ENCODE measurements at regions not wholly inside any gene's neighbourhood (a gene's known extent, or its start where the extent isn't known, plus 50 kb on each side); places are given as distances from the start of the nearest gene placed in this dataset.
A peak's percentile ranks its signal among the peaks of the same experiment; 100 is the strongest.

- no peaks in the 10 kb centered on the region for H3K27me3 ChIP-seq (ENCODE audit: insufficient read depth, low read length)
These were observed 120.9 kb downstream of the MANEA start for GRCh38 chr6:95698271-95698670.

GRCh38 chr6:95723638-95724037, 146.3 kb downstream of the MANEA start:
- no CpG with 5 or more reads among the region's 2 CpGs for WGBS (ENCODE audit: extremely low coverage, insufficient coverage, insufficient read length)
- DNase-seq, result no peak
- H3K27me3 ChIP-seq (ENCODE audit: insufficient read depth, low read length), result no peaks in the 10 kb centered on the region
- H3K79me2 ChIP-seq (ENCODE audit: control insufficient read depth, insufficient read depth, low read length, poor library complexity), result no peaks in the 10 kb centered on the region
- no peak overlapping the region for H3K4ac ChIP-seq (ENCODE audit: low read depth, low read length)
- H3K27ac ChIP-seq (ENCODE audit: low read depth, low read length), result no peak overlapping the region
- no peak overlapping the region for H3K4me3 ChIP-seq (ENCODE audit: low read depth, low read length)
- H3K14ac ChIP-seq (ENCODE audit: low read length), result no peak overlapping the region
- H2AK5ac ChIP-seq (ENCODE audit: low read length), result no peak overlapping the region
- H2AFZ ChIP-seq (ENCODE audit: insufficient read depth, low read length, poor library complexity), result no peak overlapping the region
- H2BK12ac ChIP-seq (ENCODE audit: low read length), result no peak overlapping the region
- H4K8ac ChIP-seq (ENCODE audit: low read depth, low read length), result no peak overlapping the region
- no peak overlapping the region for H3K4me2 ChIP-seq (ENCODE audit: low read length)
- no peaks in the 10 kb centered on the region for H3K36me3 ChIP-seq (ENCODE audit: control insufficient read depth in 1 of 2, insufficient read depth in 2 of 2, low read length in 2 of 2)
- no peak overlapping the region for H3K23ac ChIP-seq (ENCODE audit: low read length)
- H3K9me3 ChIP-seq (ENCODE audit: insufficient read depth, low read depth, low read length), result no peaks in the 10 kb centered on the region
- H3K4me1 ChIP-seq (ENCODE audit: control insufficient read depth in 1 of 2, insufficient read depth in 2 of 2, low read length in 2 of 2), result no peaks in the 10 kb centered on the region
- no peaks in the 10 kb centered on the region for H3K79me1 ChIP-seq (ENCODE audit: low read length)
- H2BK5ac ChIP-seq (ENCODE audit: low read depth, low read length, poor library complexity), result no peak overlapping the region
- no peak overlapping the region for H3K9ac ChIP-seq (ENCODE audit: low read length)
- no peak overlapping the region for H2BK120ac ChIP-seq (ENCODE audit: insufficient read depth, low read length, poor library complexity)
- no peak overlapping the region for H3K18ac ChIP-seq (ENCODE audit: low read length)
- no peak overlapping the region for H4K12ac ChIP-seq (ENCODE audit: low read depth, low read length)
- no peak overlapping the region for H4K91ac ChIP-seq (ENCODE audit: low read depth, low read length)

More at GRCh38 chr6:95698271-95698670, 120.9 kb downstream of the MANEA start:
- no CpG with 5 or more reads among the region's 1 CpG for WGBS (ENCODE audit: extremely low coverage, insufficient coverage, insufficient read length)
- no peak overlapping the region for H3K4me2 ChIP-seq (ENCODE audit: low read length)
- H3K79me2 ChIP-seq (ENCODE audit: control insufficient read depth, insufficient read depth, low read length, poor library complexity), result no peaks in the 10 kb centered on the region
- no peak overlapping the region for H4K8ac ChIP-seq (ENCODE audit: low read depth, low read length)
- H4K91ac ChIP-seq (ENCODE audit: low read depth, low read length), result no peak overlapping the region
- no peak for DNase-seq
- H3K4ac ChIP-seq (ENCODE audit: low read depth, low read length), result no peak overlapping the region
- H3K27ac ChIP-seq (ENCODE audit: low read depth, low read length), result no peak overlapping the region
- no peaks in the 10 kb centered on the region for H3K79me1 ChIP-seq (ENCODE audit: low read length)
- no peak overlapping the region for H4K12ac ChIP-seq (ENCODE audit: low read depth, low read length)
- no peak overlapping the region for H2BK120ac ChIP-seq (ENCODE audit: insufficient read depth, low read length, poor library complexity)
- no peaks in the 10 kb centered on the region for H3K9me3 ChIP-seq (ENCODE audit: insufficient read depth, low read depth, low read length)
- no peak overlapping the region for H3K18ac ChIP-seq (ENCODE audit: low read length)
- no peaks in the 10 kb centered on the region for H3K36me3 ChIP-seq (ENCODE audit: control insufficient read depth in 1 of 2, insufficient read depth in 2 of 2, low read length in 2 of 2)
- H3K9ac ChIP-seq (ENCODE audit: low read length), result no peak overlapping the region
- no peak overlapping the region for H2BK5ac ChIP-seq (ENCODE audit: low read depth, low read length, poor library complexity)
- no peak overlapping the region for H2AFZ ChIP-seq (ENCODE audit: insufficient read depth, low read length, poor library complexity)
- H3K23ac ChIP-seq (ENCODE audit: low read length), result no peak overlapping the region
- no peak overlapping the region for H2AK5ac ChIP-seq (ENCODE audit: low read length)
- H3K4me3 ChIP-seq (ENCODE audit: low read depth, low read length), result no peak overlapping the region
- H2BK12ac ChIP-seq (ENCODE audit: low read length), result no peak overlapping the region
- no peaks in the 10 kb centered on the region for H3K4me1 ChIP-seq (ENCODE audit: control insufficient read depth in 1 of 2, insufficient read depth in 2 of 2, low read length in 2 of 2)
- no peak overlapping the region for H3K14ac ChIP-seq (ENCODE audit: low read length)

- H4K12ac ChIP-seq (ENCODE audit: low read depth, low read length), result no peak overlapping the region
- no peak overlapping the region for H3K4me3 ChIP-seq (ENCODE audit: low read depth, low read length)
- no peaks in the 10 kb centered on the region for H3K79me2 ChIP-seq (ENCODE audit: control insufficient read depth, insufficient read depth, low read length, poor library complexity)
- H2BK12ac ChIP-seq (ENCODE audit: low read length), result no peak overlapping the region
- no peaks in the 10 kb centered on the region for H3K9me3 ChIP-seq (ENCODE audit: insufficient read depth, low read depth, low read length)
- H3K23ac ChIP-seq (ENCODE audit: low read length), result no peak overlapping the region
- no CpG with 5 or more reads among the region's 2 CpGs for WGBS (ENCODE audit: extremely low coverage, insufficient coverage, insufficient read length)
- H3K14ac ChIP-seq (ENCODE audit: low read length), result no peak overlapping the region
- no peak overlapping the region for H4K91ac ChIP-seq (ENCODE audit: low read depth, low read length)
- H3K79me1 ChIP-seq (ENCODE audit: low read length), result no peaks in the 10 kb centered on the region
- H3K4me2 ChIP-seq (ENCODE audit: low read length), result no peak overlapping the region
- no peak overlapping the region for H4K8ac ChIP-seq (ENCODE audit: low read depth, low read length)
- no peak overlapping the region for H3K27ac ChIP-seq (ENCODE audit: low read depth, low read length)
- H3K9ac ChIP-seq (ENCODE audit: low read length), result no peak overlapping the region
- no peaks in the 10 kb centered on the region for H3K27me3 ChIP-seq (ENCODE audit: insufficient read depth, low read length)
- H3K36me3 ChIP-seq (ENCODE audit: control insufficient read depth in 1 of 2, insufficient read depth in 2 of 2, low read length in 2 of 2), result no peaks in the 10 kb centered on the region
- no peak overlapping the region for H3K4ac ChIP-seq (ENCODE audit: low read depth, low read length)
- peak in 1 of 2 donors; percentile 3 for DNase-seq
- no peak overlapping the region for H2AFZ ChIP-seq (ENCODE audit: insufficient read depth, low read length, poor library complexity)
- no peak overlapping the region for H2BK5ac ChIP-seq (ENCODE audit: low read depth, low read length, poor library complexity)
- no peak overlapping the region for H2AK5ac ChIP-seq (ENCODE audit: low read length)
- H3K4me1 ChIP-seq (ENCODE audit: control insufficient read depth in 1 of 2, insufficient read depth in 2 of 2, low read length in 2 of 2), result no peaks in the 10 kb centered on the region
- H2BK120ac ChIP-seq (ENCODE audit: insufficient read depth, low read length, poor library complexity), result no peak overlapping the region
- H3K18ac ChIP-seq (ENCODE audit: low read length), result no peak overlapping the region
These were observed 148.0 kb downstream of the MANEA start for GRCh38 chr6:95725344-95725743.

DNA sequence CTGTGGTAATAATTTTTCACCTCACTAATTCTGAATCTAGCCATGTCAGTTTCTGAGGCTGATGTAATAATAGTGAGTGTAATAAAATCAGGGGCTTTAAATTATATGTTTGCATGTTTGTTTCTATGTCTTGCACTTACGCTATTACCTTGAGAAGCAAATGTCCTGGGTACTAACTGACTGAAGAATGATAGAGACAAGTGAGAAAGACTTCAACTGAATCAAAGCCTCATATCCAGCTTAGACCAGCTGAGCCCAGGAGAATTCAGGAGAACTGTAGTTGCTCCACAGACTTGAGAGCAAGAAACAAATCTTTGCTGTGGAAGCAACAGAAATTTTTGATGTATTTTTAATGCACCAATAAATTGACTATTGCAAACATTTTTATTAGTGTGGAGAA, 162.8 kb downstream of the MANEA start:
- DNase-seq, result no peak
- H4K12ac ChIP-seq (ENCODE audit: low read depth, low read length), result no peak overlapping the region
- H3K18ac ChIP-seq (ENCODE audit: low read length), result no peak overlapping the region
- no peak overlapping the region for H2BK12ac ChIP-seq (ENCODE audit: low read length)
- H3K27ac ChIP-seq (ENCODE audit: low read depth, low read length), result no peak overlapping the region
- H4K8ac ChIP-seq (ENCODE audit: low read depth, low read length), result no peak overlapping the region
- H3K79me1 ChIP-seq (ENCODE audit: low read length), result no peaks in the 10 kb centered on the region
- no peak overlapping the region for H3K9ac ChIP-seq (ENCODE audit: low read length)
- H2AK5ac ChIP-seq (ENCODE audit: low read length), result no peak overlapping the region
- H3K23ac ChIP-seq (ENCODE audit: low read length), result no peak overlapping the region
- no peaks in the 10 kb centered on the region for H3K79me2 ChIP-seq (ENCODE audit: control insufficient read depth, insufficient read depth, low read length, poor library complexity)
- no peaks in the 10 kb centered on the region for H3K27me3 ChIP-seq (ENCODE audit: insufficient read depth, low read length)
- no peak overlapping the region for H2BK5ac ChIP-seq (ENCODE audit: low read depth, low read length, poor library complexity)
- H3K4ac ChIP-seq (ENCODE audit: low read depth, low read length), result no peak overlapping the region
- H3K14ac ChIP-seq (ENCODE audit: low read length), result no peak overlapping the region
- no peak overlapping the region for H3K4me3 ChIP-seq (ENCODE audit: low read depth, low read length)
- H3K4me2 ChIP-seq (ENCODE audit: low read length), result no peak overlapping the region
- no peak overlapping the region for H4K91ac ChIP-seq (ENCODE audit: low read depth, low read length)
- no peaks in the 10 kb centered on the region for H3K9me3 ChIP-seq (ENCODE audit: insufficient read depth, low read depth, low read length)
- no peak overlapping the region for H2BK120ac ChIP-seq (ENCODE audit: insufficient read depth, low read length, poor library complexity)
- no peaks in the 10 kb centered on the region for H3K4me1 ChIP-seq (ENCODE audit: control insufficient read depth in 1 of 2, insufficient read depth in 2 of 2, low read length in 2 of 2)
- H2AFZ ChIP-seq (ENCODE audit: insufficient read depth, low read length, poor library complexity), result no peak overlapping the region
- no peaks in the 10 kb centered on the region for H3K36me3 ChIP-seq (ENCODE audit: control insufficient read depth in 1 of 2, insufficient read depth in 2 of 2, low read length in 2 of 2)
- WGBS (ENCODE audit: extremely low coverage, insufficient coverage, insufficient read length), result no CpG with 5 or more reads among the region's 1 CpG

All from trophoblast cell (in vitro differentiated cells and primary cell).